Kasumi-1 (cell line): ENCODE measurements at regions not wholly inside any gene's neighbourhood (a gene's known extent, or its start where the extent isn't known, plus 50 kb on each side); places are given as distances from the start of the nearest gene placed in this dataset.

Experiments used
- DNase-seq, 2 experiments: peaks; one replicate each; lab custom pipeline; 2025; lab: John Stamatoyannopoulos, UW

- no peak for DNase-seq
Measured at GRCh38 chr10:3691482-3691881, 93.5 kb downstream of the KLF6 start.

GRCh38 chr10:3689871-3690510 lies 95.0 kb downstream of the KLF6 start:
- DNase-seq, result no peak

- DNase-seq, result no peak
Measured at GRCh38 chr10:3687510-3688081, 97.4 kb downstream of the KLF6 start.

GRCh38 chr10:3685384-3685783 lies 99.6 kb downstream of the KLF6 start:
- no peak for DNase-seq

GRCh38 chr10:3684891-3685290 lies 100.1 kb downstream of the KLF6 start:
- DNase-seq, result no peak

- DNase-seq, result no peak
Measured at GRCh38 chr10:3683560-3683959, 101.4 kb downstream of the KLF6 start.

- DNase-seq, result no peak
Measured at GRCh38 chr10:3682745-3683144, 102.3 kb downstream of the KLF6 start.

- DNase-seq, result no peak
Measured at GRCh38 chr10:3681642-3682554, 103.1 kb downstream of the KLF6 start.

GRCh38 chr10:3679950-3680629 lies 104.9 kb downstream of the KLF6 start:
- no peak for DNase-seq

GRCh38 chr10:3678629-3679227 lies 106.3 kb downstream of the KLF6 start:
- DNase-seq, result no peak

GRCh38 chr10:3676564-3676963 lies 108.4 kb downstream of the KLF6 start:
- DNase-seq, result no peak

GRCh38 chr10:3672220-3672619 lies 112.8 kb downstream of the KLF6 start:
- DNase-seq, result no peak

GRCh38 chr10:3671386-3671955 lies 113.5 kb downstream of the KLF6 start:
- DNase-seq, result no peak

- no peak for DNase-seq
Measured at GRCh38 chr10:3668966-3669330, 116.1 kb downstream of the KLF6 start.

- DNase-seq, result no peak
Measured at GRCh38 chr10:3668276-3668965, 116.6 kb downstream of the KLF6 start.

GRCh38 chr10:3666525-3667302 lies 118.3 kb downstream of the KLF6 start:
- DNase-seq, result peak; percentile 75 to 78

- no peak for DNase-seq
Measured at GRCh38 chr10:3665316-3665908, 119.6 kb downstream of the KLF6 start.

- no peak for DNase-seq
Measured at GRCh38 chr10:3662775-3663174, 122.2 kb downstream of the KLF6 start.

GRCh38 chr10:3661271-3661670 lies 123.7 kb downstream of the KLF6 start:
- DNase-seq, result no peak

- DNase-seq, result no peak
Measured at GRCh38 chr10:3660753-3661152, 124.3 kb downstream of the KLF6 start.
